ENCODE measurements at regions not wholly inside any gene's neighbourhood (a gene's known extent, or its start where the extent isn't known, plus 50 kb on each side); places are given as distances from the start of the nearest gene placed in this dataset.

DNA sequence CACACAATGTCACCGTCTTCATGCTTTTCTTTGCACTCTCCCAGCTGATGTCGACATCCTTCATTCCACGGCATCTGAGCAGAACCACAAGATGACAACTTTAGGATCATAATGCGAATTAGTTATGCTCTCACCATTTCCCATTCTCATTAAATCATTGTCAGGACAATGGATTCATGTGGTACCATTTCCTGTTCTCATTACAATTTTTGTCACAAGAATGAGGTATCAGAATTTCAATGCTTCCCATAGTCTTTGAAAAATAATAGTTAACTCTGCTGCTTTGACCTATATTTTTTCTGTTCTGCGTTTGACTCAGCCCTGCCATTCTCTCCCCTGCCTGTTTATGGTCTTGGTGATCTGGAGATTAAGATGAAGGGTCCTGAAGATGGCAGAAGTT is 175.7 kb upstream of the MDFIC2 start:
- TF ChIP-seq, protein P1, sequence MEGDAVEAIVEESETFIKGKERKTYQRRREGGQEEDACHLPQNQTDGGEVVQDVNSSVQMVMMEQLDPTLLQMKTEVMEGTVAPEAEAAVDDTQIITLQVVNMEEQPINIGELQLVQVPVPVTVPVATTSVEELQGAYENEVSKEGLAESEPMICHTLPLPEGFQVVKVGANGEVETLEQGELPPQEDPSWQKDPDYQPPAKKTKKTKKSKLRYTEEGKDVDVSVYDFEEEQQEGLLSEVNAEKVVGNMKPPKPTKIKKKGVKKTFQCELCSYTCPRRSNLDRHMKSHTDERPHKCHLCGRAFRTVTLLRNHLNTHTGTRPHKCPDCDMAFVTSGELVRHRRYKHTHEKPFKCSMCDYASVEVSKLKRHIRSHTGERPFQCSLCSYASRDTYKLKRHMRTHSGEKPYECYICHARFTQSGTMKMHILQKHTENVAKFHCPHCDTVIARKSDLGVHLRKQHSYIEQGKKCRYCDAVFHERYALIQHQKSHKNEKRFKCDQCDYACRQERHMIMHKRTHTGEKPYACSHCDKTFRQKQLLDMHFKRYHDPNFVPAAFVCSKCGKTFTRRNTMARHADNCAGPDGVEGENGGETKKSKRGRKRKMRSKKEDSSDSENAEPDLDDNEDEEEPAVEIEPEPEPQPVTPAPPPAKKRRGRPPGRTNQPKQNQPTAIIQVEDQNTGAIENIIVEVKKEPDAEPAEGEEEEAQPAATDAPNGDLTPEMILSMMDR (IDR thresholded peaks at IDR 0.05): no peak
- intact Hi-C loops (cut with micrococcal nuclease): no loop called here
- Mint-ChIP-seq H3K27me3 (ENCODE audit: low read depth in 3 of 3) (peaks cover 2 to 4% (median 3%) of the 10 kb centered on the region in 3 donors), H3K4me1 (no peaks in the 10 kb centered on the region), H3K9me3 (peaks cover 0 to 3% (median 0%) of the 10 kb centered on the region in 7 donors), H3K36me3 (no peaks in the 10 kb centered on the region), H3K27ac (no peak overlapping the region), H3K4me3 (no peak overlapping the region)
- no peaks in the 10 kb centered on the region for H3K79me2 ChIP-seq (ENCODE audit: insufficient read depth, low read length)
- 45% methylated on average over 4 of the region's 5 CpGs for WGBS (ENCODE audit: insufficient coverage)
- no peak overlapping the region for H2AFZ ChIP-seq (ENCODE audit: insufficient read depth, low read depth, low read length, poor library complexity, severe bottlenecking)
- H3K9me3 ChIP-seq (replicated peaks in 1 of 2; ENCODE audit: control insufficient read depth in 1 of 2, insufficient read depth in 1 of 2, low read length in 2 of 2): no peaks in the 10 kb centered on the region
- H4K20me1 ChIP-seq (ENCODE audit: insufficient read depth, low read length): no peaks in the 10 kb centered on the region
- H3K27ac ChIP-seq (ENCODE audit: low read depth in 1 of 2, low read length in 2 of 2): no peak overlapping the region
- no peak overlapping the region for H3K4me2 ChIP-seq (replicated peaks; ENCODE audit: extremely low read depth, low read length, poor library complexity, severe bottlenecking)
- H3K4me3 ChIP-seq (replicated peaks in 1 of 3; ENCODE audit: low read depth in 2 of 3, low read length in 3 of 3): no peak overlapping the region
- no peaks in the 10 kb centered on the region for H3K4me1 ChIP-seq (ENCODE audit: control insufficient read depth in 1 of 2, insufficient read depth in 2 of 2, low read length in 2 of 2)
- no peaks in the 10 kb centered on the region for H3K27me3 ChIP-seq (ENCODE audit: control insufficient read depth in 2 of 2, insufficient read depth in 2 of 2, low read length in 2 of 2)
- DNase-seq: no peak
- no peaks in the 10 kb centered on the region for H3K36me3 ChIP-seq (replicated peaks in 1 of 2; ENCODE audit: control insufficient read depth in 1 of 2, insufficient read depth in 2 of 2, low read length in 2 of 2)
- no peak overlapping the region for H3K9ac ChIP-seq (ENCODE audit: insufficient read depth, low read length, poor library complexity, severe bottlenecking)

GRCh38 chr3:70486414-70487017 is 174.1 kb upstream of the MDFIC2 start:
- no peaks in the 10 kb centered on the region for H3K4me1 Mint-ChIP-seq
- no CpG with 5 or more reads among the region's 2 CpGs for WGBS (ENCODE audit: insufficient coverage)
- Histone ChIP-seq H3K27me3 (ENCODE audit: control insufficient read depth in 2 of 2, insufficient read depth in 2 of 2, low read length in 2 of 2) (no peaks in the 10 kb centered on the region), H2AFZ (ENCODE audit: insufficient read depth, low read depth, low read length, poor library complexity, severe bottlenecking) (no peak overlapping the region), H3K4me1 (ENCODE audit: control insufficient read depth in 1 of 2, insufficient read depth in 2 of 2, low read length in 2 of 2) (no peaks in the 10 kb centered on the region), H3K9me3 (replicated peaks in 1 of 2; ENCODE audit: control insufficient read depth in 1 of 2, insufficient read depth in 1 of 2, low read length in 2 of 2) (no peaks in the 10 kb centered on the region), H3K4me2 (replicated peaks; ENCODE audit: extremely low read depth, low read length, poor library complexity, severe bottlenecking) (no peak overlapping the region), H3K9ac (ENCODE audit: insufficient read depth, low read length, poor library complexity, severe bottlenecking) (no peak overlapping the region), H3K79me2 (ENCODE audit: insufficient read depth, low read length) (no peaks in the 10 kb centered on the region), H3K4me3 (replicated peaks in 1 of 3; ENCODE audit: low read depth in 2 of 3, low read length in 3 of 3) (no peak overlapping the region), H4K20me1 (ENCODE audit: insufficient read depth, low read length) (no peaks in the 10 kb centered on the region), H3K27ac (ENCODE audit: low read depth in 1 of 2, low read length in 2 of 2) (no peak overlapping the region), H3K36me3 (replicated peaks in 1 of 2; ENCODE audit: control insufficient read depth in 1 of 2, insufficient read depth in 2 of 2, low read length in 2 of 2) (no peaks in the 10 kb centered on the region)
- no peak overlapping the region for H3K4me3 Mint-ChIP-seq
- H3K27me3 Mint-ChIP-seq (ENCODE audit: low read depth in 3 of 3): peaks cover 2 to 3% (median 2%) of the 10 kb centered on the region in 3 donors
- no peak for DNase-seq
- intact Hi-C loops (cut with micrococcal nuclease): no loop called here
- H3K9me3 Mint-ChIP-seq: peaks cover 0 to 3% (median 0%) of the 10 kb centered on the region in 7 donors
- TF ChIP-seq, protein P1 (IDR thresholded peaks at IDR 0.05): no peak
- no peaks in the 10 kb centered on the region for H3K36me3 Mint-ChIP-seq
- H3K27ac Mint-ChIP-seq: no peak overlapping the region
